ENCODE measurements at regions not wholly inside any gene's neighbourhood (a gene's known extent, or its start where the extent isn't known, plus 50 kb on each side); places are given as distances from the start of the nearest gene placed in this dataset.
A peak's percentile ranks its signal among the peaks of the same experiment; 100 is the strongest.

GRCh38 chr2:219737270-219737691, 109.9 kb downstream of the SLC4A3 start:
- Histone ChIP-seq H2AK5ac (ENCODE audit: insufficient read length, low read length) (no peak overlapping the region), H3K4ac (ENCODE audit: low read depth, low read length) (no peak overlapping the region), H4K20me1 (ENCODE audit: control insufficient read depth, insufficient read depth, insufficient read length) (no peaks in the 10 kb centered on the region), H3T11ph (ENCODE audit: low read length) (no peak overlapping the region), H3K56ac (ENCODE audit: insufficient read length, low read depth, low read length) (no peak overlapping the region), H3K27ac (ENCODE audit: insufficient read length, low read depth, low read length) (no peak overlapping the region), H2BK20ac (ENCODE audit: low read depth, low read length, poor library complexity, severe bottlenecking) (no peak overlapping the region), H2BK5ac (ENCODE audit: insufficient read length, low read length) (no peak overlapping the region), H4K91ac (ENCODE audit: insufficient read length, low read depth, low read length) (no peak overlapping the region), H3K23me2 (ENCODE audit: insufficient read length, low read depth, low read length, poor library complexity, severe bottlenecking) (no peaks in the 10 kb centered on the region), H3K4me2 (ENCODE audit: insufficient read depth, insufficient read length, low read length) (no peak overlapping the region), H3K9me3 (ENCODE audit: control insufficient read depth, low read depth, low read length) (no peaks in the 10 kb centered on the region), H3K27me3 (ENCODE audit: insufficient read depth, low read length) (no peaks in the 10 kb centered on the region), H2BK12ac (ENCODE audit: insufficient read length, low read depth, low read length) (no peak overlapping the region), H2AFZ (ENCODE audit: low read length) (no peak overlapping the region), H3K79me2 (ENCODE audit: insufficient read depth, low read length) (no peaks in the 10 kb centered on the region), H4K5ac (ENCODE audit: insufficient read length, low read depth, low read length) (no peak overlapping the region), H2BK120ac (ENCODE audit: low read depth, low read length, poor library complexity, severe bottlenecking) (no peak overlapping the region), H2BK15ac (ENCODE audit: low read depth, low read length) (no peak overlapping the region), H3K18ac (ENCODE audit: insufficient read length, low read depth, low read length) (no peak overlapping the region), H4K8ac (replicated peaks; ENCODE audit: insufficient read length, low read depth, low read length) (no peak overlapping the region), H3K4me1 (ENCODE audit: insufficient read depth, low read length) (no peaks in the 10 kb centered on the region), H3K79me1 (ENCODE audit: insufficient read depth, low read depth, low read length, poor library complexity, severe bottlenecking) (no peaks in the 10 kb centered on the region), H3K9ac (ENCODE audit: extremely low read depth, insufficient read length, low read length) (no peak overlapping the region), H3K14ac (ENCODE audit: insufficient read depth, low read length) (no peak overlapping the region), H3K23ac (ENCODE audit: insufficient read length, low read depth, low read length) (no peak overlapping the region)
- WGBS (ENCODE audit: extremely low coverage, insufficient read length, low lambda C conversion rate), result no CpG with 5 or more reads among the region's 4 CpGs
- Mint-ChIP-seq H3K36me3 (ENCODE audit: insufficient read depth in 1 of 3, low read depth in 3 of 3) (no peaks in the 10 kb centered on the region), H3K4me1 (peaks cover 18 to 27% of the 10 kb centered on the region in 2 experiments), H3K4me3 (no peak overlapping the region), H3K27me3 (ENCODE audit: low read depth) (no peaks in the 10 kb centered on the region), H3K9me3 (no peaks in the 10 kb centered on the region), H3K27ac (no peak overlapping the region)
- TF ChIP-seq CTCF (conservative IDR thresholded peaks at IDR 0.05), result peak; percentile 63
- DNase-seq, result no peak
